GM19324 (cell line): ENCODE measurements at regions not wholly inside any gene's neighbourhood (a gene's known extent, or its start where the extent isn't known, plus 50 kb on each side); places are given as distances from the start of the nearest gene placed in this dataset.

Experiments
- ATAC-seq: cut with Tn5 transposase; IDR thresholded peaks from one replicate; pipeline ENCODE4 v1.9.1; 2021; ENCODE audit warnings: mild to moderate bottlenecking, moderate library complexity; ENCODE audit not compliant: unreplicated experiment, low FRiP score

- no peak for ATAC-seq
These were observed 341.1 kb downstream of the CXCL12 start for GRCh38 chr10:44043646-44044375.

GRCh38 chr10:44042926-44043602, 341.8 kb downstream of the CXCL12 start:
- ATAC-seq, result no peak

DNA sequence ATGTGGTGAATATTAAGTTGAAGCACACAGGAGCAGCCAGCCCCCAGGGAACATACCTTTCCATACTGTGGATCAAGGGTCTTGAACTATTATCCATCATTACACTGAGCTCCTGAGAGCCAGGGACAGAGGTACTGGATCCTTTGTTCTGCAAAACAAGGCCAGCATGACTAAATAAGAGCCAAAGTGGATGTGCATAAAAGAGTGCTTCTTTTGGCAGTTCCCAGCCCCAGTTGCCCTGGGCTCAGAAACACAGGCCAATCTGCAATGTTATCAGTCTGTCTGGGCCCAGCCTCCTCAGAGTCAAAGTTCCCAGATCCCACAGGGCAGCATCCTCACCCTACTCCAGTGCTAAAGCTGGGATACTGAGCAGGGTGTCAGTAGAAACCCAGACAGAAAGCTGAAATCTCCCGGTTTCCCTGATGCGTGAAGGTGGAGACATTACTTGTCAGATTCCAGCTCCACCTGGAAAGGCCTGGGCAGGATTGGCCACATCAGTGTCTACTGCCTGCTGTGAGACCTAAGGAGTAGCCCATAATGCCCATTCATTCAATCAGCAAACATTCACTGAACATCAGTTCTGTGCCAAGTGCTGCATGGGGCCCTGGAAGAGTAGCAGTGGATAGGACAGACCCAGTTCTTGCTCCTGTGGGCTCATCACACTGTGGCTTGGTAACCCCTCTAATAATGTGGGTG, 342.7 kb downstream of the CXCL12 start:
- ATAC-seq, result no peak

GRCh38 chr10:44039599-44039998, 345.3 kb downstream of the CXCL12 start:
- no peak for ATAC-seq

- no peak for ATAC-seq
These were observed 348.5 kb downstream of the CXCL12 start for GRCh38 chr10:44036425-44036824.

- ATAC-seq, result no peak
These were observed 349.3 kb downstream of the CXCL12 start for GRCh38 chr10:44035474-44036197.

GRCh38 chr10:44034946-44035345, 350.0 kb downstream of the CXCL12 start:
- ATAC-seq, result no peak

- no peak for ATAC-seq
These were observed 351.9 kb downstream of the CXCL12 start for GRCh38 chr10:44033008-44033407.

GRCh38 chr10:44032216-44032615, 352.7 kb downstream of the CXCL12 start:
- ATAC-seq, result no peak

GRCh38 chr10:44030738-44031137, 354.2 kb downstream of the CXCL12 start:
- ATAC-seq, result no peak

DNA sequence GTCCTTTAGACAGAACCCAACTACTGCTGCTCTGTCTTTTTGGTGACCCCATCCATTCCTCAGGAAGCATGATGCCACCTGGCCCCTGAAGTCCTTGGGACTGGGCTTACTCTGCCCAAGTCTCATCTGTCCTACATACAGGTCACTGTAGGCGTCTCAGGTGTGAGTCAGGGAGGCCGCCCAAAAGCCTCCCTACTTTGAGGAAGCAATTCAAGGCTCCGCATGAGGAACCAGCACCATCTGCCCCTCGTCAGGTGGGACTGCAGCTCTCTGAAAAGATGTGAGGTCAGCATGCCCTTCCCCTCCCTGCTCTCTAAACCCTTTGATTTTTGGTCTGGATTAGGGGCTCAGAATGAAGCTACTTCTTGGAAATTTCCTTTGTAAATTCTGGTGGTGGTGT, 354.8 kb downstream of the CXCL12 start:
- peak; percentile 60 for ATAC-seq

GRCh38 chr10:44028384-44029137, 356.3 kb downstream of the CXCL12 start:
- no peak for ATAC-seq

GRCh38 chr10:44024356-44025116, 360.4 kb downstream of the CXCL12 start:
- no peak for ATAC-seq

- no peak for ATAC-seq
These were observed 361.4 kb downstream of the CXCL12 start for GRCh38 chr10:44023517-44023916.

GRCh38 chr10:44022203-44022602, 362.7 kb downstream of the CXCL12 start:
- no peak for ATAC-seq

DNA sequence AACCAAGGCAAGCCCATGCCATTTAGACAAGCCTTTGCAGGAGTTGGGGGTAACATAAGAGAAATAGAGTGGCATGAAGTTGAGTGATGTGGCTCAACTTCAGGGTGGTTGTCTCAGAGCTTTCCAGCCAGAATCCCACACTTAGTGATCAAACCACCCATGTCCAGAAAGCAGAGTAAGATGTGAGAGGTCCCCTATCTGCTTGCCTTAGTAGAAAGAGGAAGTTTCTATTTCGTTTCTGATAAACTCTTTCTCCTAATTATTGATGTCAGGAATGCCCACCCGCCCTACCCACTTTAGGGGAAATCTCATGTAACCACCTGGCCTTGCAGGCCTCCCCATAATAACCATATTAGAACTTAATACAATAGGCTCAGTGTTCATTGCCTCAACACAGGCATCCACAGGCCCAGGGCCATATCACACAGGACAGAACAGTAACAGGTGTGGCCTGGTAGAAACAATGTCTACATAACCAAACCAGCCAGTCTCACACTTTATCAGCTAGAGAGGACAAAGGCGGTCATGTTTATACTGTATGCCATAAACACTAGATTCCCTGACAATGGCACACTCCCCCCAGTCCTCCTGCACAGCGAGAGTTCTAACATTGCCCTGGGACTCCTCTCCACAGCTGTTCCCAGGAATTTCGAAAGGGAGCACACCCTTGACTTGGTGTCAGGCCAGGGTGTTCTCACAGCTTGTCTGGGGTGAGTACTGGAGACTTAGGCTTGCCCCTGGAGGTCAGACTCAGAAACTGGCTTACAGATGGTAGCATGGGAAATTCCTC, 364.4 kb downstream of the CXCL12 start:
- ATAC-seq, result no peak

GRCh38 chr10:44017483-44018145, 367.3 kb downstream of the CXCL12 start:
- no peak for ATAC-seq
